Suprapubic skin (tissue), 4 donors: ENCODE measurements at regions not wholly inside any gene's neighbourhood (a gene's known extent, or its start where the extent isn't known, plus 50 kb on each side); places are given as distances from the start of the nearest gene placed in this dataset.

Source experiments
- POLR2A ChIP-seq, 2 donors: fragments of 450-650 bp; IDR thresholded peaks; one replicate each; pipeline ENCODE4 v1.6.1; 2017; ENCODE audit warnings: antibody characterized with exemption in 2 of 2, mild to moderate bottlenecking in 2 of 2, moderate library complexity in 2 of 2
- POLR2AphosphoS5 ChIP-seq, 3 donors: sonication (generic); formaldehyde crosslinking; IDR thresholded peaks; one replicate each; pipeline ENCODE4 v1.6.1; 2017; ENCODE audit warnings: antibody characterized with exemption in 3 of 3
- TF ChIP-seq, protein P1 (sequence below), 2 donors: fragments of 200-600 bp in 1 of 2; fragments of 450-650 bp in 1 of 2; sonication (generic) in 1 of 2; IDR thresholded peaks; one replicate each; pipeline ENCODE4 v1.5.1; 2016 to 2019; ENCODE audit warnings: antibody characterized with exemption in 2 of 2, mild to moderate bottlenecking in 1 of 2, moderate library complexity in 1 of 2

DNA sequence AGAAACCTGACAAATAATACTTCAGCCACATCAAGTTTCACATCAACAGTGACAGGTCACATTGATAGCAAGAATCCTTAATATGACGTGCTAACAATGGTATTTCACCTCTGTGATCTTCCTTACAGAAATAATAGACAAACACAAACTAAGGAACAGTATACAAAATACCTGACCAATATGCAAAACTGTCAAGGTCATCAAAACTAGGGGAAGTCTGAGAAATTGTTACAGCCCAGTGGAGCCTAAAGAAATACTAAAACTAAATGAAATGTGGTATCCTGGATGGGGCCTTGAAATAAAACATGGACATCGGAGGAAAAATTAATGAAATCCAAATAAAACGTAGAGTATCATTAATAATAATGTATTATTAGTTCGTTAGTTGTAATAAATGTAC lies 422.0 kb upstream of the ZNF385D start:
- no peak for TF ChIP-seq POLR2A (IDR thresholded peaks at IDR 0.05)
- TF ChIP-seq, protein P1, sequence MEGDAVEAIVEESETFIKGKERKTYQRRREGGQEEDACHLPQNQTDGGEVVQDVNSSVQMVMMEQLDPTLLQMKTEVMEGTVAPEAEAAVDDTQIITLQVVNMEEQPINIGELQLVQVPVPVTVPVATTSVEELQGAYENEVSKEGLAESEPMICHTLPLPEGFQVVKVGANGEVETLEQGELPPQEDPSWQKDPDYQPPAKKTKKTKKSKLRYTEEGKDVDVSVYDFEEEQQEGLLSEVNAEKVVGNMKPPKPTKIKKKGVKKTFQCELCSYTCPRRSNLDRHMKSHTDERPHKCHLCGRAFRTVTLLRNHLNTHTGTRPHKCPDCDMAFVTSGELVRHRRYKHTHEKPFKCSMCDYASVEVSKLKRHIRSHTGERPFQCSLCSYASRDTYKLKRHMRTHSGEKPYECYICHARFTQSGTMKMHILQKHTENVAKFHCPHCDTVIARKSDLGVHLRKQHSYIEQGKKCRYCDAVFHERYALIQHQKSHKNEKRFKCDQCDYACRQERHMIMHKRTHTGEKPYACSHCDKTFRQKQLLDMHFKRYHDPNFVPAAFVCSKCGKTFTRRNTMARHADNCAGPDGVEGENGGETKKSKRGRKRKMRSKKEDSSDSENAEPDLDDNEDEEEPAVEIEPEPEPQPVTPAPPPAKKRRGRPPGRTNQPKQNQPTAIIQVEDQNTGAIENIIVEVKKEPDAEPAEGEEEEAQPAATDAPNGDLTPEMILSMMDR (IDR thresholded peaks at IDR 0.05), result no peak
- TF ChIP-seq POLR2AphosphoS5 (IDR thresholded peaks at IDR 0.05), result no peak
